ENCODE measurements at regions not wholly inside any gene's neighbourhood (a gene's known extent, or its start where the extent isn't known, plus 50 kb on each side); places are given as distances from the start of the nearest gene placed in this dataset.

GRCh38 chr18:76644580-76644979 lies 149.5 kb upstream of the ZNF516 start:
- no peaks in the 10 kb centered on the region for H3K4me1 ChIP-seq (ENCODE audit: control insufficient read depth in 1 of 2, extremely low read depth in 1 of 2, insufficient read depth in 2 of 2, low read length in 2 of 2)
- no peak overlapping the region for H3K4me3 ChIP-seq (ENCODE audit: control insufficient read depth in 1 of 2, extremely low read depth in 1 of 2, low read length in 1 of 2)
- H3K36me3 Mint-ChIP-seq: no peaks in the 10 kb centered on the region
- H3K27ac Mint-ChIP-seq: no peak overlapping the region
- ChIA-PET CTCF (no interaction called here), POLR2A (no interaction called here)
- 66% methylated on average over 4 of the region's 13 CpGs for WGBS (ENCODE audit: insufficient coverage)
- ATAC-seq (replicated peaks in 1 of 4): no peak
- H3K36me3 ChIP-seq (ENCODE audit: control insufficient read depth in 2 of 2, extremely low read depth in 1 of 2, insufficient read depth in 1 of 2, low read length in 1 of 2): no peaks in the 10 kb centered on the region
- peaks cover under 1 to 6% of the 10 kb centered on the region in 2 donors for H3K27me3 Mint-ChIP-seq
- no peak overlapping the region for H3K27ac ChIP-seq (ENCODE audit: low read length)
- H3K9me3 Mint-ChIP-seq: no peaks in the 10 kb centered on the region
- DNase-seq: no peak
- no peaks in the 10 kb centered on the region for H3K9me3 ChIP-seq
- peaks cover 0 to 16% of the 10 kb centered on the region in 2 experiments for H3K27me3 ChIP-seq (replicated peaks in 1 of 2; ENCODE audit: control insufficient read depth in 2 of 2, extremely low read depth in 1 of 2, insufficient read depth in 2 of 2, low read length in 1 of 2)
- no peaks in the 10 kb centered on the region for H3K4me1 Mint-ChIP-seq
- no peak overlapping the region for H3K4me3 Mint-ChIP-seq

GRCh38 chr18:76643996-76644395 lies 149.0 kb upstream of the ZNF516 start:
- no peak overlapping the region for H3K27ac Mint-ChIP-seq
- peaks cover under 1 to 9% of the 10 kb centered on the region in 2 donors for H3K27me3 Mint-ChIP-seq
- no peaks in the 10 kb centered on the region for H3K4me1 Mint-ChIP-seq
- no peaks in the 10 kb centered on the region for H3K9me3 Mint-ChIP-seq
- Histone ChIP-seq H3K27ac (ENCODE audit: low read length) (no peak overlapping the region), H3K4me3 (ENCODE audit: control insufficient read depth in 1 of 2, extremely low read depth in 1 of 2, low read length in 1 of 2) (no peak overlapping the region), H3K27me3 (replicated peaks in 1 of 2; ENCODE audit: control insufficient read depth in 2 of 2, extremely low read depth in 1 of 2, insufficient read depth in 2 of 2, low read length in 1 of 2) (peaks cover 0 to 21% of the 10 kb centered on the region in 2 experiments), H3K4me1 (ENCODE audit: control insufficient read depth in 1 of 2, extremely low read depth in 1 of 2, insufficient read depth in 2 of 2, low read length in 2 of 2) (no peaks in the 10 kb centered on the region), H3K36me3 (ENCODE audit: control insufficient read depth in 2 of 2, extremely low read depth in 1 of 2, insufficient read depth in 1 of 2, low read length in 1 of 2) (no peaks in the 10 kb centered on the region), H3K9me3 (no peaks in the 10 kb centered on the region)
- DNase-seq (no peak), ATAC-seq (replicated peaks in 1 of 4) (no peak)
- CTCF ChIA-PET: no interaction called here
- WGBS (ENCODE audit: insufficient coverage): 40% methylated on average over 1 of the region's 6 CpGs
- no peak overlapping the region for H3K4me3 Mint-ChIP-seq
- H3K36me3 Mint-ChIP-seq: no peaks in the 10 kb centered on the region
- POLR2A ChIA-PET: no interaction called here

GRCh38 chr18:76643199-76643598 lies 148.2 kb upstream of the ZNF516 start:
- Mint-ChIP-seq H3K9me3 (no peaks in the 10 kb centered on the region), H3K4me1 (no peaks in the 10 kb centered on the region), H3K27me3 (peaks cover 6 to 11% of the 10 kb centered on the region in 2 donors), H3K27ac (no peak overlapping the region), H3K4me3 (no peak overlapping the region), H3K36me3 (no peaks in the 10 kb centered on the region)
- ATAC-seq (replicated peaks in 1 of 4) (no peak), DNase-seq (no peak)
- Histone ChIP-seq H3K27ac (ENCODE audit: low read length) (no peak overlapping the region), H3K36me3 (ENCODE audit: control insufficient read depth in 2 of 2, extremely low read depth in 1 of 2, insufficient read depth in 1 of 2, low read length in 1 of 2) (no peaks in the 10 kb centered on the region), H3K4me3 (ENCODE audit: control insufficient read depth in 1 of 2, extremely low read depth in 1 of 2, low read length in 1 of 2) (no peak overlapping the region), H3K27me3 (replicated peaks in 1 of 2; ENCODE audit: control insufficient read depth in 2 of 2, extremely low read depth in 1 of 2, insufficient read depth in 2 of 2, low read length in 1 of 2) (peaks cover 0 to 25% of the 10 kb centered on the region in 2 experiments), H3K4me1 (ENCODE audit: control insufficient read depth in 1 of 2, extremely low read depth in 1 of 2, insufficient read depth in 2 of 2, low read length in 2 of 2) (no peaks in the 10 kb centered on the region), H3K9me3 (no peaks in the 10 kb centered on the region)
- ChIA-PET CTCF (no interaction called here), POLR2A (no interaction called here)
- WGBS (ENCODE audit: insufficient coverage): no CpG with 5 or more reads among the region's 2 CpGs

- H3K9me3 ChIP-seq: no peaks in the 10 kb centered on the region
- H3K4me1 ChIP-seq (ENCODE audit: control insufficient read depth in 1 of 2, extremely low read depth in 1 of 2, insufficient read depth in 2 of 2, low read length in 2 of 2): no peaks in the 10 kb centered on the region
- no peaks in the 10 kb centered on the region for H3K36me3 ChIP-seq (ENCODE audit: control insufficient read depth in 2 of 2, extremely low read depth in 1 of 2, insufficient read depth in 1 of 2, low read length in 1 of 2)
- Mint-ChIP-seq H3K4me3 (no peak overlapping the region), H3K36me3 (no peaks in the 10 kb centered on the region), H3K27me3 (peaks cover 13 to 18% of the 10 kb centered on the region in 2 donors), H3K27ac (no peak overlapping the region), H3K9me3 (no peaks in the 10 kb centered on the region), H3K4me1 (no peaks in the 10 kb centered on the region)
- CTCF ChIA-PET: no interaction called here
- H3K4me3 ChIP-seq (ENCODE audit: control insufficient read depth in 1 of 2, extremely low read depth in 1 of 2, low read length in 1 of 2): no peak overlapping the region
- DNase-seq: no peak
- peaks cover 0 to 21% of the 10 kb centered on the region in 2 experiments for H3K27me3 ChIP-seq (replicated peaks in 1 of 2; ENCODE audit: control insufficient read depth in 2 of 2, extremely low read depth in 1 of 2, insufficient read depth in 2 of 2, low read length in 1 of 2)
- no peak for ATAC-seq (replicated peaks in 1 of 4)
- WGBS (ENCODE audit: insufficient coverage): no CpG with 5 or more reads among the region's 1 CpG
- no peak overlapping the region for H3K27ac ChIP-seq (ENCODE audit: low read length)
- POLR2A ChIA-PET: interaction anchor here in 1 of 2 donors (0.6 kb wide), 1 partner anchor 63 kb away, joined by 3 read pairs; no protein-coding TSS in a partner anchor
Measured at GRCh38 chr18:76640438-76640837, 145.4 kb upstream of the ZNF516 start.

GRCh38 chr18:76634564-76634963 lies 139.5 kb upstream of the ZNF516 start:
- H3K27ac Mint-ChIP-seq: no peak overlapping the region
- peaks cover 0 to 6% (median 0%) of the 10 kb centered on the region in 3 donors for H3K9me3 Mint-ChIP-seq
- 80% methylated on average over 2 of the region's 3 CpGs for WGBS (ENCODE audit: insufficient coverage)
- DNase-seq (no peak), ATAC-seq (replicated peaks in 1 of 4) (no peak)
- CTCF ChIA-PET: no interaction called here
- peaks cover 33 to 36% of the 10 kb centered on the region in 2 donors for H3K27me3 Mint-ChIP-seq
- H3K27me3 ChIP-seq (replicated peaks in 1 of 2; ENCODE audit: control insufficient read depth in 2 of 2, extremely low read depth in 1 of 2, insufficient read depth in 2 of 2, low read length in 1 of 2): peaks cover 0 to 18% of the 10 kb centered on the region in 2 experiments
- POLR2A ChIA-PET: no interaction called here
- no peaks in the 10 kb centered on the region for H3K36me3 ChIP-seq (ENCODE audit: control insufficient read depth in 2 of 2, extremely low read depth in 1 of 2, insufficient read depth in 1 of 2, low read length in 1 of 2)
- no peak overlapping the region for H3K27ac ChIP-seq (ENCODE audit: low read length)
- no peak overlapping the region for H3K4me3 Mint-ChIP-seq
- H3K9me3 ChIP-seq: no peaks in the 10 kb centered on the region
- no peaks in the 10 kb centered on the region for H3K4me1 Mint-ChIP-seq
- no peaks in the 10 kb centered on the region for H3K36me3 Mint-ChIP-seq
- no peaks in the 10 kb centered on the region for H3K4me1 ChIP-seq (ENCODE audit: control insufficient read depth in 1 of 2, extremely low read depth in 1 of 2, insufficient read depth in 2 of 2, low read length in 2 of 2)
- no peak overlapping the region for H3K4me3 ChIP-seq (ENCODE audit: control insufficient read depth in 1 of 2, extremely low read depth in 1 of 2, low read length in 1 of 2)

- ChIA-PET CTCF (interaction anchor here in 1 of 2 donors (0.6 kb wide), 1 partner anchor 14 kb away, joined by 4 read pairs; no protein-coding TSS in a partner anchor), POLR2A (no interaction called here)
- Mint-ChIP-seq H3K9me3 (peaks cover 0 to 11% (median 3%) of the 10 kb centered on the region in 3 donors), H3K27ac (no peak overlapping the region), H3K27me3 (peaks cover 30 to 40% of the 10 kb centered on the region in 2 donors), H3K4me3 (no peak overlapping the region), H3K4me1 (no peaks in the 10 kb centered on the region), H3K36me3 (no peaks in the 10 kb centered on the region)
- Histone ChIP-seq H3K36me3 (ENCODE audit: control insufficient read depth in 2 of 2, extremely low read depth in 1 of 2, insufficient read depth in 1 of 2, low read length in 1 of 2) (no peaks in the 10 kb centered on the region), H3K27me3 (replicated peaks in 1 of 2; ENCODE audit: control insufficient read depth in 2 of 2, extremely low read depth in 1 of 2, insufficient read depth in 2 of 2, low read length in 1 of 2) (peaks cover 0 to 13% of the 10 kb centered on the region in 2 experiments), H3K4me3 (ENCODE audit: control insufficient read depth in 1 of 2, extremely low read depth in 1 of 2, low read length in 1 of 2) (no peak overlapping the region), H3K9me3 (no peaks in the 10 kb centered on the region), H3K4me1 (ENCODE audit: control insufficient read depth in 1 of 2, extremely low read depth in 1 of 2, insufficient read depth in 2 of 2, low read length in 2 of 2) (no peaks in the 10 kb centered on the region), H3K27ac (ENCODE audit: low read length) (no peak overlapping the region)
- WGBS (ENCODE audit: insufficient coverage): 100% methylated on average over 1 of the region's 2 CpGs
- ATAC-seq (replicated peaks in 1 of 4) (no peak), DNase-seq (no peak)
Measured at GRCh38 chr18:76633588-76634269, 138.7 kb upstream of the ZNF516 start.

All from T-cell (primary cell).